ENCODE measurements at regions not wholly inside any gene's neighbourhood (a gene's known extent, or its start where the extent isn't known, plus 50 kb on each side); places are given as distances from the start of the nearest gene placed in this dataset.
"Not testable (repeated sequence)": the region's sequence is repeated elsewhere in the genome, so short reads cannot be mapped to it uniquely, and the experiment has no call there.

- no peak overlapping the region for H3K4me3 ChIP-seq (ENCODE audit: low read length)
- no peak for TF ChIP-seq CTCF (conservative IDR thresholded peaks at IDR 0.05; ENCODE audit: low read length)
- DNase-seq (ENCODE audit: low read depth), result no peak
Measured at GRCh38 chr7:12016439-12016838, 184.4 kb upstream of the THSD7A start.

- no peak for DNase-seq (ENCODE audit: low read depth)
- TF ChIP-seq CTCF (conservative IDR thresholded peaks at IDR 0.05; ENCODE audit: low read length), result no peak
Measured at GRCh38 chr7:12017046-12017445, 185.0 kb upstream of the THSD7A start.

GRCh38 chr7:12022011-12022410 lies 189.1 kb upstream of the TMEM106B start:
- H3K4me3 ChIP-seq (ENCODE audit: low read length); DNase-seq (ENCODE audit: low read depth): not testable (repeated sequence)

More at GRCh38 chr7:12017046-12017445, 185.0 kb upstream of the THSD7A start:
- no peak overlapping the region for H3K4me3 ChIP-seq (ENCODE audit: low read length)

- TF ChIP-seq CTCF (conservative IDR thresholded peaks at IDR 0.05; ENCODE audit: low read length), result no peak
- DNase-seq (ENCODE audit: low read depth), result peak; percentile 11
- no peak overlapping the region for H3K4me3 ChIP-seq (ENCODE audit: low read length)
Measured at GRCh38 chr7:12025246-12025645, 185.8 kb upstream of the TMEM106B start.

GRCh38 chr7:12028508-12028907 lies 182.6 kb upstream of the TMEM106B start:
- peak; percentile 15 for DNase-seq (ENCODE audit: low read depth)
- TF ChIP-seq CTCF (conservative IDR thresholded peaks at IDR 0.05; ENCODE audit: low read length), result no peak
- no peak overlapping the region for H3K4me3 ChIP-seq (ENCODE audit: low read length)

GRCh38 chr7:12030116-12030515 lies 181.0 kb upstream of the TMEM106B start:
- DNase-seq (ENCODE audit: low read depth), result peak; percentile 30
- H3K4me3 ChIP-seq (ENCODE audit: low read length), result no peak overlapping the region
- no peak for TF ChIP-seq CTCF (conservative IDR thresholded peaks at IDR 0.05; ENCODE audit: low read length)

GRCh38 chr7:12031186-12031585 lies 179.9 kb upstream of the TMEM106B start:
- no peak for TF ChIP-seq CTCF (conservative IDR thresholded peaks at IDR 0.05; ENCODE audit: low read length)
- DNase-seq (ENCODE audit: low read depth), result peak; percentile 1
- H3K4me3 ChIP-seq (ENCODE audit: low read length), result no peak overlapping the region

- H3K4me3 ChIP-seq (ENCODE audit: low read length), result no peak overlapping the region
- peak; percentile 16 for DNase-seq (ENCODE audit: low read depth)
- TF ChIP-seq CTCF (conservative IDR thresholded peaks at IDR 0.05; ENCODE audit: low read length), result no peak
Measured at GRCh38 chr7:12031638-12032037, 179.5 kb upstream of the TMEM106B start.

Data from AG10803 (cell line).